ENCODE measurements at regions not wholly inside any gene's neighbourhood (a gene's known extent, or its start where the extent isn't known, plus 50 kb on each side); places are given as distances from the start of the nearest gene placed in this dataset.

GRCh38 chr10:76738991-76739390 is 898.6 kb downstream of the KCNMA1 start:
- H4K20me1 ChIP-seq (replicated peaks in 1 of 2; ENCODE audit: control insufficient read depth in 1 of 2, insufficient read depth in 2 of 2, low read length in 2 of 2) = no peaks in the 10 kb centered on the region
- no peak overlapping the region for H3K23ac ChIP-seq (ENCODE audit: insufficient read length)
- H3K4me3 ChIP-seq (ENCODE audit: extremely low read depth in 1 of 4, insufficient read depth in 2 of 4, low read depth in 3 of 4, low read length in 4 of 4) = no peak overlapping the region
- H3K27ac ChIP-seq (ENCODE audit: low read depth, low read length) = no peak overlapping the region
- peaks cover 0 to 4% (median 0%) of the 10 kb centered on the region in 4 experiments; a peak in 1 of 7 replicates for H3K4me1 ChIP-seq (replicated peaks in 1 of 4; ENCODE audit: control insufficient read depth in 3 of 4, insufficient read depth in 4 of 4, low read length in 3 of 4)
- H2AFZ ChIP-seq (ENCODE audit: low read length) = peak overlapping the region; percentile 92; the same call in 1 of the 2 replicates
- no peak overlapping the region for H4K8ac ChIP-seq (ENCODE audit: extremely low read depth, insufficient read depth, low read length)
- H3K23me2 ChIP-seq (ENCODE audit: low read depth, low read length) = no peaks in the 10 kb centered on the region
- no peaks in the 10 kb centered on the region for H3K79me1 ChIP-seq (ENCODE audit: low read depth, low read length)
- H3K9me3 ChIP-seq (ENCODE audit: insufficient read depth in 2 of 2, low read depth in 1 of 2, low read length in 1 of 2) = no peaks in the 10 kb centered on the region
- CTCF ChIA-PET (ENCODE audit: partially characterized antibody) = interaction anchor here (0.7 kb wide), 1 partner anchor 17 kb away, joined by 3 read pairs; no protein-coding TSS in a partner anchor
- WGBS, 2 experiments (ENCODE audit: extremely low coverage in 1 of 2, insufficient coverage in 1 of 2, insufficient read length in 1 of 2, insufficient replicate concordance in 2 of 2, low coverage in 1 of 2, low lambda C conversion rate in 2 of 2, missing lambda C conversion rate in 1 of 2) = 89% methylated on average over 3 of the region's 3 CpGs; no CpG with 5 or more reads in 1 of the 2 experiments
- H2BK5ac ChIP-seq (ENCODE audit: low read depth, low read length) = no peak overlapping the region
- no peak overlapping the region for H2BK15ac ChIP-seq (ENCODE audit: low read length)
- H2BK120ac ChIP-seq (replicated peaks; ENCODE audit: low read depth, low read length) = no peak overlapping the region
- no peak overlapping the region for H3K9ac ChIP-seq (replicated peaks in 1 of 4; ENCODE audit: extremely low read depth in 1 of 4, low read depth in 3 of 4, low read length in 3 of 4)
- no peak overlapping the region for H4K91ac ChIP-seq (replicated peaks; ENCODE audit: insufficient read length, low read length)
- POLR2A ChIA-PET (ENCODE audit: partially characterized antibody) = no interaction called here
- no peak for FAIRE-seq
- no peaks in the 10 kb centered on the region for H3K79me2 ChIP-seq (ENCODE audit: control insufficient read depth in 1 of 2, insufficient read depth in 2 of 2, low read length in 2 of 2)
- H3K56ac ChIP-seq (replicated peaks; ENCODE audit: insufficient read length, low read depth, low read length) = no peak overlapping the region
- no peaks in the 10 kb centered on the region for H3K27me3 ChIP-seq (replicated peaks in 1 of 4; ENCODE audit: control insufficient read depth in 3 of 4, extremely low read depth in 1 of 4, insufficient read depth in 3 of 4, low read length in 3 of 4)
- no peaks in the 10 kb centered on the region for H3K36me3 ChIP-seq (ENCODE audit: control insufficient read depth in 2 of 4, insufficient read depth in 4 of 4, low read length in 3 of 4)
- H3K18ac ChIP-seq (ENCODE audit: extremely low read depth, low read length) = no peak overlapping the region
- H2BK20ac ChIP-seq (ENCODE audit: low read length) = no peak overlapping the region
- H2BK12ac ChIP-seq (ENCODE audit: low read depth, low read length) = no peak overlapping the region
- no peak overlapping the region for H2AK5ac ChIP-seq (ENCODE audit: low read depth, low read length)
- H3K4ac ChIP-seq (replicated peaks; ENCODE audit: insufficient read length, low read depth, low read length) = no peak overlapping the region
- no peak overlapping the region for H3K14ac ChIP-seq (ENCODE audit: insufficient read length)
- no peak for DNase-seq (ENCODE audit: low read depth in 1 of 2, low spot score in 2 of 2)
- no peak overlapping the region for H4K5ac ChIP-seq (ENCODE audit: insufficient read length, low read depth, low read length)
- no peak overlapping the region for H3K4me2 ChIP-seq (ENCODE audit: insufficient read depth in 1 of 2, low read depth in 2 of 2, low read length in 2 of 2)
- TF ChIP-seq RNF2 (IDR thresholded peaks at IDR 0.05; ENCODE audit: borderline replicate concordance, low read depth, low read length, missing control alignments, poor library complexity, severe bottlenecking) (no peak), ASH2L (IDR thresholded peaks at IDR 0.05; ENCODE audit: low read length) (no peak), SRF (IDR thresholded peaks at IDR 0.05; ENCODE audit: low read depth, low read length) (no peak), TCF12 (IDR thresholded peaks at IDR 0.05; ENCODE audit: low read depth, low read length) (no peak), BCL11A (IDR thresholded peaks at IDR 0.05; ENCODE audit: low read depth in 2 of 2, low read length in 2 of 2) (no peak)
